ENCODE measurements at regions not wholly inside any gene's neighbourhood (a gene's known extent, or its start where the extent isn't known, plus 50 kb on each side); places are given as distances from the start of the nearest gene placed in this dataset.

DNA sequence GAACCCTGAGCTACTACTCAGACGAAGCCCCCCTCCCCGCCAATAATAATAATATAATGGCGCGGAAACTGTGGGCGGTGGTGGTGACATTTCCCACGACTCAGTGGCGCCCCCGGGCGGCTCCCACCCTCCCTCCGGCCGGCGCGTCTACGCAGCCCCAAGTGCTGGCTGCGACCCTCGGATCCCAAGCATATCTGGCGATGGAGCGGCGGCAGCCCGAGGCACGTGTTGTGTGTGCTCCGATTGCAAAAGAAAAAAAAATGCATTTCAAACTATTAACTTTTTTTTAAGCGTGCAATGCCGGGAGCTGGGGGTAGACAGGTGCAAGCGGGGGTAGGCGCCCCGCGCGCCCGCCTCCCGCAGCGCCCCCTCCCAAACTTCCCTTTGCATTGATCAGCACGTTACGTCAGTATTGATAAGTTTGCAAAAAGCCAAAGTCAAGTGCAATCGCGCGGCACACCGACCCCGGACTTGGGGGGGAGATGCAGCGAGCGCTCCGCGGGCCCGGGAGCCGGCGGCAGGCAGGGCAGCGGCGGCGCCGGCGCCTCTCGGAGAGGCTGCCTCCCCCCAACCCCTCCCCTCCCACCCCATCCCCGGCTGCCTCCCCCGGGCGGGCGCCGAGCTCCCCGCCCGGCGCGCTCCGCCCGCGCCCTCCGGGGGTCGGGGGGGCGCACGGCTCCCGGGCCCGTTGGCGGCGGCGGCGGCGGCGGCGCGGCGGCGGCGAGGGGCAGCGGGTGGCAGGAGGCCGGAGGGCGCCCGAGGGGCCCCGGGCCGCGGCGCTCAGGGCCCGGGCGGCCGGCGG lies 113.1 kb upstream of the MYL2 start:
- TF ChIP-seq ZFX (IDR thresholded peaks at IDR 0.05; ENCODE audit: borderline replicate concordance), result no peak
- TF ChIP-seq, protein P1, sequence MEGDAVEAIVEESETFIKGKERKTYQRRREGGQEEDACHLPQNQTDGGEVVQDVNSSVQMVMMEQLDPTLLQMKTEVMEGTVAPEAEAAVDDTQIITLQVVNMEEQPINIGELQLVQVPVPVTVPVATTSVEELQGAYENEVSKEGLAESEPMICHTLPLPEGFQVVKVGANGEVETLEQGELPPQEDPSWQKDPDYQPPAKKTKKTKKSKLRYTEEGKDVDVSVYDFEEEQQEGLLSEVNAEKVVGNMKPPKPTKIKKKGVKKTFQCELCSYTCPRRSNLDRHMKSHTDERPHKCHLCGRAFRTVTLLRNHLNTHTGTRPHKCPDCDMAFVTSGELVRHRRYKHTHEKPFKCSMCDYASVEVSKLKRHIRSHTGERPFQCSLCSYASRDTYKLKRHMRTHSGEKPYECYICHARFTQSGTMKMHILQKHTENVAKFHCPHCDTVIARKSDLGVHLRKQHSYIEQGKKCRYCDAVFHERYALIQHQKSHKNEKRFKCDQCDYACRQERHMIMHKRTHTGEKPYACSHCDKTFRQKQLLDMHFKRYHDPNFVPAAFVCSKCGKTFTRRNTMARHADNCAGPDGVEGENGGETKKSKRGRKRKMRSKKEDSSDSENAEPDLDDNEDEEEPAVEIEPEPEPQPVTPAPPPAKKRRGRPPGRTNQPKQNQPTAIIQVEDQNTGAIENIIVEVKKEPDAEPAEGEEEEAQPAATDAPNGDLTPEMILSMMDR (IDR thresholded peaks at IDR 0.05), result peak; percentile 56
- no peak overlapping the region for H3K27ac ChIP-seq

DNA sequence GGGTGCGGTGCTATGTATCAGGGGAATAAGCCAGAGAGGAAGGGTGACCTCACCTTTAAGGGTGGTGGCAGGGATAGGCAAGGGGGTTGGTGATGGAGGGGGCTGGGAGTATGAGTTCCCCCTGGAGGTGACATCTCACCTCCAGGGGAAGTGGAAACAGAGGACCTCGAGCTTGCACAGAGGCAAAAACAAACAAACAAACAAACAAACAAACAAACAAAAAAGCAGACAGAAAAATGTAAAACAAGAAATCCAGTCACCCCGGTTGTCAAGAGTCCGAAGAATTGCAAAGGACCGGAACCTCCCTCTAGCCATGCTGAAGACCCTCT lies 112.2 kb upstream of the MYL2 start:
- TF ChIP-seq, protein P1 (IDR thresholded peaks at IDR 0.05), result no peak
- TF ChIP-seq ZFX (IDR thresholded peaks at IDR 0.05; ENCODE audit: borderline replicate concordance), result no peak
- H3K27ac ChIP-seq, result no peak overlapping the region

DNA sequence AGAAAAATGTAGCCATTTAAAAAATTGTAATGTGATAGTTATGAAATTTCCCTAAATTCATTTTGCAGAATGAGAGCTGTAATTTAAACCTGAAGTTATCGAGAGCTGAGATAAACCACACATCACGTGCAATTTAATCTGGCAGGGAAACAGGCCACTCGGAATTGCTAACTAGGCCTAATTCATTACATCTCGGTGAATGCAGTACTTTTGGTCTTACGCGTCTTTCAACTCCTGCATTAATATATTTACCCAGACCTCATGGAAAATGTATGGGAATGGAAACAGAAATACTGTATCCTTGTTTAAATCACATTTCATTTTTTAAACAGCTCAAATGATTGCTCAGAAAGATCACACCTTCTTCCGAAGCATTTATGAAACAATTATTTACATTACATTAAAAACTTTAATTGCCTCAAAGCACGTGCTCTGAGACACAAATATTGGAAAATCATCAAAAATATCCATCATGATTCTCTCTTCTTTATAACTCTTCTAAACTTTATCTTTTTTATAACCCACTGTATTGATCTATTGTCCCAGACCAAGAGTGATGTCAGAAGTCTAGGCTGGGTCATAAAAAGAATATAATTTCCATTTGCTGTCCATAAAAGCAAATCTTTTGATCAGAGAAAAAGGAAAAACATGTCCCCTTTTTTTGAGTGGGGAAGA lies 111.7 kb upstream of the MYL2 start:
- H3K27ac ChIP-seq, result no peak overlapping the region
- TF ChIP-seq, protein P1 (IDR thresholded peaks at IDR 0.05), result no peak
- no peak for TF ChIP-seq ZFX (IDR thresholded peaks at IDR 0.05; ENCODE audit: borderline replicate concordance)

DNA sequence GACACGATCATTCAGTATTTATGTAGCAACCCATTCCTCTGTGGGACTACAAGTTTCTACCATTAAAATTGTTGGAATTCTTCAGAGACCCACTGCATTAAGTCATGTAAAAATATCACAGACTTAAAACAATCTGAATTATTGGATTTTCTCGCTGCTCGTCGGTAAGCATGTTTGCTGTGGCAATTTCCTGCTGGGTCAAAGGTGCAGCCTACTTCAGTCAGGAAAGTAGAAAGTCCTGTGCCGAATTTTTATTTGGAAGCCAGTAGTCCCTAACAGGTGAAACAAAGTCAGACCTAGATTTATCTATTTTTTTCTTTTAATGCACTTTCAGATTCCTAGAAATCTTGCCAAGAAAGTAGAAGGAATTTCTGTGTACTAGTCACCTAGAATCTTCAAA lies 110.4 kb upstream of the MYL2 start:
- no peak overlapping the region for H3K27ac ChIP-seq
- TF ChIP-seq, protein P1 (IDR thresholded peaks at IDR 0.05), result no peak
- TF ChIP-seq ZFX (IDR thresholded peaks at IDR 0.05; ENCODE audit: borderline replicate concordance), result no peak

DNA sequence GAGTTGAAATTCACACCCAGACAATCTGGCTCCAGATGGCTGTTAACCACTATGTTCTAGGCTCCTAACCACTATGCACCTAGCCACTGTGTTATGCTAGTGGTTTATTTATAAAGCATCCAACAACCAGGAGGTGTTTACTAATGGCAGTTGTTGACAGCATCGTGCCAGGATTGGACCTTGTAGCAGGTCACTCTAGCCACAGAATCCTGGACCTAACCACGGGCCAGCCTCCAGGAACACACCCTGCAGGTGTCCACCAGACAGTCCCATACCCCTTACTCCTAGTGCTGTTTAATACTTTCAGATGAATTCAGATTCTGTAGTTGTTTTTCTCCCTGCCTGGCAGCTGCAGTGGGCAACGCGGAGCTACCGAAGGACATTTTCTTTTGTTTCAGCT lies 109.4 kb upstream of the MYL2 start:
- TF ChIP-seq, protein P1 (IDR thresholded peaks at IDR 0.05), result no peak
- no peak for TF ChIP-seq ZFX (IDR thresholded peaks at IDR 0.05; ENCODE audit: borderline replicate concordance)
- no peak overlapping the region for H3K27ac ChIP-seq

DNA sequence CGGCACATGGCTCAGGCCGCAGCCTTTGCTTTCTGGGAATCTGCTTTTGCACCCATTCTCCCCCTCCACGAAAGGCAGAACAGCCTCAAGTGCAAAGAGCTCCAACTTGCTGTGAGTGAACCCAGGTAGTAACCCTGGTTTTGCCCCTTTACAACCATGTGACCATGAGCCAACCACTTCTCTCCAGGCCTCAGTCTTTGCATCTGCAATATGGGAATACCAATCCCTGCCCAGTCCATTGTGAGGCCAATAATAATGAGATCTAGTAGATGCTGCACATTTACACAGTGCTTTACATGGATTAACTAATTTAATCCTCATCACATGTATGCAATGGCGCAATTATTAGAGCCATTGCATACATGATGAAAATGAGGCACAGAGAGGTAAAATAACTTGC lies 108.9 kb upstream of the MYL2 start:
- TF ChIP-seq, protein P1 (IDR thresholded peaks at IDR 0.05), result no peak
- TF ChIP-seq ZFX (IDR thresholded peaks at IDR 0.05; ENCODE audit: borderline replicate concordance), result no peak
- H3K27ac ChIP-seq, result no peak overlapping the region

DNA sequence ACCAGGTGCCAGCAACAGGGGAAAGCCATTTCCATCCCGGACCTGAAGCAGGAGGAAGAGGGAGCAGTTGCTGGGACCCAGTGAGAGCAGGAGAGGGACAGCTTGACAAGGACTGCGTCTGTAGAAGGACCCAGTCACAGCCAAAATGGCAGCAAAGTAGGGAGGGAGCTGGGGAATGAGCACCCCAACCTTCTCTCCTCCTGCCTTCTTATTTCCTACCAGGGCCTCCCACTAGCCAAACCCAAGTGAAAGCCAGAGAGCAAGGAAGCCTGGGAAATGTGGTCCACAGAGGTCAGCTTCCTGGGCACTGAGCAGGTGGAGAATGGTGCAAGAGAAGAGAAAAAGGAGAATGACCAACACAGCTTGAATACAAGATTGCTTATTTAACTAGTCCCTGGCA lies 108.5 kb upstream of the MYL2 start:
- no peak overlapping the region for H3K27ac ChIP-seq
- TF ChIP-seq, protein P1 (IDR thresholded peaks at IDR 0.05), result no peak
- TF ChIP-seq ZFX (IDR thresholded peaks at IDR 0.05; ENCODE audit: borderline replicate concordance), result no peak
